WTC11 (cell line): ENCODE measurements at regions not wholly inside any gene's neighbourhood (a gene's known extent, or its start where the extent isn't known, plus 50 kb on each side); places are given as distances from the start of the nearest gene placed in this dataset.

Experiments used
- ATAC-seq: fragments of 200-7000 bp; cut with Tn5 transposase; 2 replicates; pipeline ENCODE4 v1.10.0; 2021; ENCODE audit warnings: mild to moderate bottlenecking, moderate library complexity
- CTCF ChIA-PET: fragments of 300-600 bp; sonication (Branson Sonifier 250); formaldehyde crosslinking; loops from one replicate; lab custom pipeline; 2021; ENCODE audit warnings: antibody characterized with exemption; lab: Charles Lee
- POLR2A ChIA-PET: fragments of 350-600 bp; sonication (Branson Sonifier 250); formaldehyde crosslinking; loops from one replicate; lab custom pipeline; 2021; ENCODE audit warnings: antibody characterized with exemption; lab: Charles Lee
- DNase-seq: peaks from one replicate; pipeline ENCODE4 v3.0.0; 2021; ENCODE audit warnings: low spot score
- H3K27ac Mint-ChIP-seq: 2 replicates; pipeline ENCODE4 v1.8.0; 2021; ENCODE audit warnings: mixed read lengths
- H3K27me3 Mint-ChIP-seq: 2 replicates; pipeline ENCODE4 v1.8.0; 2021; ENCODE audit warnings: low read depth, mild to moderate bottlenecking, moderate library complexity, mixed read lengths
- H3K36me3 Mint-ChIP-seq: 2 replicates; pipeline ENCODE4 v1.8.0; 2021; ENCODE audit warnings: mixed read lengths
- H3K4me1 Mint-ChIP-seq: 2 replicates; pipeline ENCODE4 v1.8.0; 2022; ENCODE audit warnings: mixed read lengths
- H3K4me3 Mint-ChIP-seq: 2 replicates; pipeline ENCODE4 v1.8.0; 2021; ENCODE audit warnings: mild to moderate bottlenecking, moderate library complexity, mixed read lengths
- H3K9me3 Mint-ChIP-seq: 2 replicates; pipeline ENCODE4 v1.8.0; 2021; ENCODE audit warnings: mixed read lengths
- ARID4B ChIP-seq: sonication (generic); formaldehyde crosslinking; IDR thresholded peaks from 2 replicates; pipeline ENCODE4 v1.8.0; 2023; ENCODE audit warnings: missing genetic modification reagents, mild to moderate bottlenecking, borderline replicate concordance
- ELF4 ChIP-seq: sonication (generic); formaldehyde crosslinking; IDR thresholded peaks from 2 replicates; pipeline ENCODE4 v1.8.1; 2022; ENCODE audit warnings: low read depth, mild to moderate bottlenecking, moderate library complexity, missing genetic modification reagents
- GABPB1 ChIP-seq: sonication (generic); formaldehyde crosslinking; IDR thresholded peaks from 2 replicates; pipeline ENCODE4 v1.8.1; 2023; ENCODE audit warnings: mild to moderate bottlenecking, missing genetic modification reagents
- HMGXB4 ChIP-seq: sonication (generic); formaldehyde crosslinking; IDR thresholded peaks from 2 replicates; pipeline ENCODE4 v1.8.1; 2023; ENCODE audit warnings: mild to moderate bottlenecking, moderate library complexity, missing genetic modification reagents
- JAZF1 ChIP-seq: fragments of 250-450 bp; sonication (Bioruptor Pico); IDR thresholded peaks from 2 replicates; pipeline ENCODE4 v1.9.0; 2021; ENCODE audit warnings: moderate library complexity, mild to moderate bottlenecking, inconsistent platforms
- PRDM15 ChIP-seq: sonication (generic); formaldehyde crosslinking; IDR thresholded peaks from 2 replicates; pipeline ENCODE4 v1.8.0; 2022; ENCODE audit warnings: missing genetic modification reagents
- PREB ChIP-seq: sonication (generic); formaldehyde crosslinking; IDR thresholded peaks from 2 replicates; pipeline ENCODE4 v1.8.1; 2022; ENCODE audit warnings: mild to moderate bottlenecking, missing genetic modification reagents, moderate library complexity, borderline replicate concordance
- SP1 ChIP-seq: sonication (generic); formaldehyde crosslinking; conservative IDR thresholded peaks from 2 replicates; pipeline ENCODE4 v1.8.1; 2022; ENCODE audit warnings: missing genetic modification reagents
- STAT6 ChIP-seq: sonication (generic); formaldehyde crosslinking; conservative IDR thresholded peaks from 2 replicates; pipeline ENCODE4 v1.8.1; 2023; ENCODE audit warnings: mild to moderate bottlenecking, low read depth, missing genetic modification reagents, moderate library complexity
- ZNF425 ChIP-seq: fragments of 250-450 bp; sonication (Bioruptor Pico); conservative IDR thresholded peaks from 2 replicates; pipeline ENCODE4 v1.9.0; 2021; ENCODE audit warnings: mild to moderate bottlenecking
- ZSCAN18 ChIP-seq: fragments of 250-450 bp; sonication (Bioruptor Pico); IDR thresholded peaks from 2 replicates; pipeline ENCODE4 v2.1.2; 2022; ENCODE audit warnings: mild to moderate bottlenecking, moderate library complexity
- TF ChIP-seq, protein P1 (sequence below): sonication (generic); formaldehyde crosslinking; IDR thresholded peaks from 2 replicates; pipeline ENCODE4 v1.8.1; 2022; ENCODE audit warnings: low read depth, missing genetic modification reagents, borderline replicate concordance
- TF ChIP-seq, protein P2 (sequence below): sonication (generic); formaldehyde crosslinking; IDR thresholded peaks from 2 replicates; pipeline ENCODE4 v1.8.1; 2023; ENCODE audit warnings: mild to moderate bottlenecking, missing genetic modification reagents, moderate library complexity

DNA sequence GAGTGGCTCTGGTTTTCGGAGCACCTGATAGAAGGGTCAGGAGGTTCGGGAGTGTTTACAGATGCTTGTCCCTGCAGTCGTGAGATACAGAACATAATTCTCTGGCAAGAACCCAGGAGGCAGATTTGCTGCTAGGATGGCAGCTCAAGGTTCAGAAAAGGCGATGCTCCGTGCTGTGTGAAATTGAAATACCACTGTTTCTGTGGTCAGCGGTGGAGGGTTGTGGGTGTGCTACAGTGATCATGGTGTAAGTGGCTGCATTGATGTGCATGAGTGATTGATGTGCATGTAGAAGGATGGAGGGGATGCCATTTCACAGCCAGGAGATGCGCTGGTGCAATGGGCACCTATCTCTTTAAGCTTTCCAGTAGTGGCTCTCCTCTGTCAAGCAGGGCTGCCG is 322.1 kb downstream of the GALR1 start (continued):
- TF ChIP-seq ARID4B (no peak), STAT6 (CRISPR knock-in tag) (no peak)
- TF ChIP-seq, protein P1, sequence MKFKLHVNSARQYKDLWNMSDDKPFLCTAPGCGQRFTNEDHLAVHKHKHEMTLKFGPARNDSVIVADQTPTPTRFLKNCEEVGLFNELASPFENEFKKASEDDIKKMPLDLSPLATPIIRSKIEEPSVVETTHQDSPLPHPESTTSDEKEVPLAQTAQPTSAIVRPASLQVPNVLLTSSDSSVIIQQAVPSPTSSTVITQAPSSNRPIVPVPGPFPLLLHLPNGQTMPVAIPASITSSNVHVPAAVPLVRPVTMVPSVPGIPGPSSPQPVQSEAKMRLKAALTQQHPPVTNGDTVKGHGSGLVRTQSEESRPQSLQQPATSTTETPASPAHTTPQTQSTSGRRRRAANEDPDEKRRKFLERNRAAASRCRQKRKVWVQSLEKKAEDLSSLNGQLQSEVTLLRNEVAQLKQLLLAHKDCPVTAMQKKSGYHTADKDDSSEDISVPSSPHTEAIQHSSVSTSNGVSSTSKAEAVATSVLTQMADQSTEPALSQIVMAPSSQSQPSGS (CRISPR knock-in tag): no peak

- peaks cover 3% of the 10 kb centered on the region; the same call in 1 of the 2 replicates for H3K27me3 Mint-ChIP-seq
- no peak overlapping the region for H3K4me3 Mint-ChIP-seq
- DNase-seq: no peak
- POLR2A ChIA-PET: no interaction called here
- CTCF ChIA-PET: no interaction called here
- ATAC-seq: no peak
- H3K27ac Mint-ChIP-seq: no peak overlapping the region
- H3K9me3 Mint-ChIP-seq: peaks cover 62% of the 10 kb centered on the region
- peaks cover 11% of the 10 kb centered on the region for H3K4me1 Mint-ChIP-seq
- peaks cover 37% of the 10 kb centered on the region for H3K36me3 Mint-ChIP-seq
- TF ChIP-seq ZSCAN18 (CRISPR knock-in tag) (no peak), ELF4 (CRISPR knock-in tag) (no peak), HMGXB4 (CRISPR knock-in tag) (no peak), SP1 (no peak), PREB (CRISPR knock-in tag) (no peak), PRDM15 (no peak), GABPB1 (no peak), ZNF425 (CRISPR knock-in tag) (no peak), JAZF1 (CRISPR knock-in tag) (no peak)
- TF ChIP-seq, protein P2, sequence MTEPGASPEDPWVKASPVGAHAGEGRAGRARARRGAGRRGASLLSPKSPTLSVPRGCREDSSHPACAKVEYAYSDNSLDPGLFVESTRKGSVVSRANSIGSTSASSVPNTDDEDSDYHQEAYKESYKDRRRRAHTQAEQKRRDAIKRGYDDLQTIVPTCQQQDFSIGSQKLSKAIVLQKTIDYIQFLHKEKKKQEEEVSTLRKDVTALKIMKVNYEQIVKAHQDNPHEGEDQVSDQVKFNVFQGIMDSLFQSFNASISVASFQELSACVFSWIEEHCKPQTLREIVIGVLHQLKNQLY (CRISPR knock-in tag): no peak
Measured at GRCh38 chr18:77572537-77572936, 322.9 kb downstream of the GALR1 start.
